HepG2 (cell line): ENCODE measurements at regions not wholly inside any gene's neighbourhood (a gene's known extent, or its start where the extent isn't known, plus 50 kb on each side); places are given as distances from the start of the nearest gene placed in this dataset.

Source experiments
- EP300 ChIP-seq, 3 experiments: sonication (generic) in 1 of 3; formaldehyde crosslinking in 1 of 3; IDR thresholded peaks; 2 replicates each; pipeline versions ENCODE4 v1.5.1 to v1.6.1; 2011 to 2020; ENCODE audit warnings: low read depth in 2 of 3, low read length in 2 of 3, borderline replicate concordance in 1 of 3, improper control_type of control experiment in 1 of 3, mild to moderate bottlenecking in 1 of 3, missing genetic modification reagents in 1 of 3, moderate library complexity in 1 of 3
- NFE2 ChIP-seq: sonication (generic); formaldehyde crosslinking; IDR thresholded peaks from 2 replicates; pipeline ENCODE4 v1.4.0; 2020; ENCODE audit warnings: missing genetic modification reagents
- NFRKB ChIP-seq: fragments of 450-650 bp; IDR thresholded peaks from 2 replicates; pipeline ENCODE4 v1.6.1; 2017
- NR2F2 ChIP-seq: IDR thresholded peaks from 2 replicates; pipeline ENCODE4 v1.6.1; 2012; ENCODE audit warnings: low read depth, inconsistent platforms, borderline replicate concordance
- PHB2 ChIP-seq: fragments of 450-650 bp; IDR thresholded peaks from 2 replicates; pipeline ENCODE4 v1.6.1; 2018; ENCODE audit not compliant: partially characterized antibody
- POLR2AphosphoS5 ChIP-seq: IDR thresholded peaks from 2 replicates; pipeline ENCODE4 v1.6.1; 2012; ENCODE audit warnings: low read depth, low read length
- POLR2G ChIP-seq: fragments of 200-400 bp; formaldehyde crosslinking; IDR thresholded peaks from 2 replicates; pipeline ENCODE4 v1.6.1; 2018; ENCODE audit warnings: mild to moderate bottlenecking, low read depth, low read length, moderate library complexity
- SMAD3 ChIP-seq: sonication (generic); formaldehyde crosslinking; IDR thresholded peaks from 2 replicates; pipeline ENCODE4 v1.4.0; 2020; ENCODE audit warnings: missing genetic modification reagents
- ZFP36L2 ChIP-seq: sonication (generic); formaldehyde crosslinking; IDR thresholded peaks from 2 replicates; pipeline ENCODE4 v1.4.0; 2020; ENCODE audit warnings: missing genetic modification reagents
- TF ChIP-seq, protein P1 (sequence below): sonication (generic); formaldehyde crosslinking; IDR thresholded peaks from 2 replicates; pipeline ENCODE4 v1.8.0; 2022; ENCODE audit warnings: low read depth, missing genetic modification reagents
- TF ChIP-seq, protein P2 (sequence below): sonication (generic); formaldehyde crosslinking; IDR thresholded peaks from 2 replicates; pipeline ENCODE4 v1.4.0; 2020; ENCODE audit warnings: mild to moderate bottlenecking, low read depth, missing genetic modification reagents
- TF ChIP-seq, protein P3 (sequence below): sonication (generic); formaldehyde crosslinking; IDR thresholded peaks from 2 replicates; pipeline ENCODE4 v1.5.0; 2020; ENCODE audit warnings: missing genetic modification reagents, mild to moderate bottlenecking, borderline replicate concordance
- TF ChIP-seq, protein P4 (sequence below): sonication (generic); formaldehyde crosslinking; IDR thresholded peaks from 2 replicates; pipeline ENCODE4 v1.5.0; 2020; ENCODE audit warnings: mild to moderate bottlenecking, missing genetic modification reagents, moderate library complexity

GRCh38 chr21:26281506-26281905 is 110.9 kb upstream of the APP start:
- TF ChIP-seq PHB2: no peak
- TF ChIP-seq SMAD3 (CRISPR knock-in tag): no peak
- TF ChIP-seq, protein P1, sequence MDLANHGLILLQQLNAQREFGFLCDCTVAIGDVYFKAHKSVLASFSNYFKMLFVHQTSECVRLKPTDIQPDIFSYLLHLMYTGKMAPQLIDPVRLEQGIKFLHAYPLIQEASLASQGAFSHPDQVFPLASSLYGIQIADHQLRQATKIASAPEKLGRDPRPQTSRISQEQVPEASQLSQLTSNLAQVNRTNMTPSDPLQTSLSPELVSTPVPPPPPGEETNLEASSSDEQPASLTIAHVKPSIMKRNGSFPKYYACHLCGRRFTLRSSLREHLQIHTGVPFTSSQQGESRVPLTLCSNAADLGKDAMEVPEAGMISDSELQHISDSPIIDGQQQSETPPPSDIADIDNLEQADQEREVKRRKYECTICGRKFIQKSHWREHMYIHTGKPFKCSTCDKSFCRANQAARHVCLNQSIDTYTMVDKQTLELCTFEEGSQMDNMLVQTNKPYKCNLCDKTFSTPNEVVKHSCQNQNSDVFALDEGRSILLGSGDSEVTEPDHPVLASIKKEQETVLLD: no peak
- TF ChIP-seq, protein P2, sequence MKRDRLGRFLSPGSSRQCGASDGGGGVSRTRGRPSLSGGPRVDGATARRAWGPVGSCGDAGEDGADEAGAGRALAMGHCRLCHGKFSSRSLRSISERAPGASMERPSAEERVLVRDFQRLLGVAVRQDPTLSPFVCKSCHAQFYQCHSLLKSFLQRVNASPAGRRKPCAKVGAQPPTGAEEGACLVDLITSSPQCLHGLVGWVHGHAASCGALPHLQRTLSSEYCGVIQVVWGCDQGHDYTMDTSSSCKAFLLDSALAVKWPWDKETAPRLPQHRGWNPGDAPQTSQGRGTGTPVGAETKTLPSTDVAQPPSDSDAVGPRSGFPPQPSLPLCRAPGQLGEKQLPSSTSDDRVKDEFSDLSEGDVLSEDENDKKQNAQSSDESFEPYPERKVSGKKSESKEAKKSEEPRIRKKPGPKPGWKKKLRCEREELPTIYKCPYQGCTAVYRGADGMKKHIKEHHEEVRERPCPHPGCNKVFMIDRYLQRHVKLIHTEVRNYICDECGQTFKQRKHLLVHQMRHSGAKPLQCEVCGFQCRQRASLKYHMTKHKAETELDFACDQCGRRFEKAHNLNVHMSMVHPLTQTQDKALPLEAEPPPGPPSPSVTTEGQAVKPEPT (CRISPR knock-in tag): no peak
- no peak for TF ChIP-seq EP300 (IDR thresholded peaks at IDR 0.05; ENCODE audit: low read depth in 2 of 2, low read length in 2 of 2)
- no peak for TF ChIP-seq EP300 (CRISPR knock-in tag; IDR thresholded peaks at IDR 0.05; ENCODE audit: borderline replicate concordance)
- no peak for TF ChIP-seq POLR2AphosphoS5
- TF ChIP-seq, protein P3, sequence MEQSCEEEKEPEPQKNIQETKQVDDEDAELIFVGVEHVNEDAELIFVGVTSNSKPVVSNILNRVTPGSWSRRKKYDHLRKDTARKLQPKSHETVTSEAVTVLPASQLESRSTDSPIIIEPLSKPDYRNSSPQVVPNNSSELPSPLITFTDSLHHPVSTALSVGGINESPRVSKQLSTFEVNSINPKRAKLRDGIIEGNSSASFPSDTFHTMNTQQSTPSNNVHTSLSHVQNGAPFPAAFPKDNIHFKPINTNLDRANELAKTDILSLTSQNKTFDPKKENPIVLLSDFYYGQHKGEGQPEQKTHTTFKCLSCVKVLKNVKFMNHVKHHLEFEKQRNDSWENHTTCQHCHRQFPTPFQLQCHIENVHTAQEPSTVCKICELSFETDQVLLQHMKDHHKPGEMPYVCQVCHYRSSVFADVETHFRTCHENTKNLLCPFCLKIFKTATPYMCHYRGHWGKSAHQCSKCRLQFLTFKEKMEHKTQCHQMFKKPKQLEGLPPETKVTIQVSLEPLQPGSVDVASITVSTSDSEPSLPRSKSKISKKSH (CRISPR knock-in tag): no peak
- TF ChIP-seq NR2F2: no peak
- no peak for TF ChIP-seq NFRKB
- no peak for TF ChIP-seq NFE2 (CRISPR knock-in tag)
- TF ChIP-seq POLR2G: no peak
- TF ChIP-seq, protein P4, sequence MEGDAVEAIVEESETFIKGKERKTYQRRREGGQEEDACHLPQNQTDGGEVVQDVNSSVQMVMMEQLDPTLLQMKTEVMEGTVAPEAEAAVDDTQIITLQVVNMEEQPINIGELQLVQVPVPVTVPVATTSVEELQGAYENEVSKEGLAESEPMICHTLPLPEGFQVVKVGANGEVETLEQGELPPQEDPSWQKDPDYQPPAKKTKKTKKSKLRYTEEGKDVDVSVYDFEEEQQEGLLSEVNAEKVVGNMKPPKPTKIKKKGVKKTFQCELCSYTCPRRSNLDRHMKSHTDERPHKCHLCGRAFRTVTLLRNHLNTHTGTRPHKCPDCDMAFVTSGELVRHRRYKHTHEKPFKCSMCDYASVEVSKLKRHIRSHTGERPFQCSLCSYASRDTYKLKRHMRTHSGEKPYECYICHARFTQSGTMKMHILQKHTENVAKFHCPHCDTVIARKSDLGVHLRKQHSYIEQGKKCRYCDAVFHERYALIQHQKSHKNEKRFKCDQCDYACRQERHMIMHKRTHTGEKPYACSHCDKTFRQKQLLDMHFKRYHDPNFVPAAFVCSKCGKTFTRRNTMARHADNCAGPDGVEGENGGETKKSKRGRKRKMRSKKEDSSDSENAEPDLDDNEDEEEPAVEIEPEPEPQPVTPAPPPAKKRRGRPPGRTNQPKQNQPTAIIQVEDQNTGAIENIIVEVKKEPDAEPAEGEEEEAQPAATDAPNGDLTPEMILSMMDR (CRISPR knock-in tag): no peak
- no peak for TF ChIP-seq ZFP36L2
